ENCODE measurements at regions not wholly inside any gene's neighbourhood (a gene's known extent, or its start where the extent isn't known, plus 50 kb on each side); places are given as distances from the start of the nearest gene placed in this dataset.

DNA sequence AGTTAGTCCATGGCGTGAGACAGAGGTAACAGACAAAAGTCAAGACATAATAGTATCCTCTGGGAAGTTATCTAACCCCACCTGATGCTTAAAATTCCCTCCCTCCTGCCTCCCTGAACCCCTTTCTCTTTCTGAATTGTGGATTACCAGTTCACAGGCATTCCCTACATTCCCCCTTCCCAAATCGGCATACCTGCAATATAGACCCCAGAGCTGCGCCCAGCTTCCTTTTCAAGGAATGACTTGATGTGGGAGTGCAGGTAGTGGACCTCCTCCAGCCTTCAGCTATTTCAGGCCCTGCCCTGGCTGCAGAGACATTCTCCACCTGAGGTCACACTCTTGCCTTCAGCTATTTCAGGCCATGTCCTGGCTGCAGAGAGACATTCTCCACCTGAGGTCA is 111.1 kb upstream of the KLF7 start:
- Histone ChIP-seq H3K36me3 (ENCODE audit: control insufficient read depth, insufficient read depth, low read length) (no peaks in the 10 kb centered on the region), H3K27me3 (ENCODE audit: control insufficient read depth, insufficient read depth, low read length) (no peaks in the 10 kb centered on the region), H3K27ac (ENCODE audit: low read depth, low read length) (no peak overlapping the region), H3K9me3 (ENCODE audit: control insufficient read depth, insufficient read depth, low read length) (0 out of 2 replicates have a peak, but pooled peaks cover 3% of the 10 kb centered on the region), H3K4me1 (ENCODE audit: control insufficient read depth, insufficient read depth, low read length) (0 out of 2 replicates have a peak, but pooled peaks cover 4% of the 10 kb centered on the region), H3K9ac (ENCODE audit: low read depth, low read length) (no peak overlapping the region), H3K4me3 (ENCODE audit: low read depth, low read length) (no peak overlapping the region)

DNA sequence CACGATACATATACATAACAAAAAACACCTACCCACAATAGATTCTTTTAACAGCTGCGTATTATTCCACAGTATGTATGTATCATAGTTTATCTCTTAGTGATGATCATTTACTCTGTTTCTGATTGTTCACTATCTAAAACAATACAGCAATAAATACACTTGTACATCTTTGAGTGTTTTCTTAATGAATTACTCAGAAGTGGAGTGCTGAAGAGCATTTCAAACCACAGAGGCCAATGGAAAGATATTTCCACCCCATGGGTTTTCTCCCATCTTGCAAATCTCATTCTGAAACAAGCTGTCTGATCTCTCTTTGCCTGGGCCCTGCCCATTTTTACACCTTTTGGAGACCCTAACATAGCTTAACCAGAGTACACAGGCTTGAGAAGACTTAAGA is 113.8 kb upstream of the KLF7 start:
- Histone ChIP-seq H3K4me1 (ENCODE audit: control insufficient read depth, insufficient read depth, low read length) (peaks cover 8% of the 10 kb centered on the region), H3K4me3 (ENCODE audit: low read depth, low read length) (no peak overlapping the region), H3K9me3 (ENCODE audit: control insufficient read depth, insufficient read depth, low read length) (no peaks in the 10 kb centered on the region), H3K27ac (ENCODE audit: low read depth, low read length) (no peak overlapping the region), H3K9ac (ENCODE audit: low read depth, low read length) (no peak overlapping the region), H3K36me3 (ENCODE audit: control insufficient read depth, insufficient read depth, low read length) (no peaks in the 10 kb centered on the region), H3K27me3 (ENCODE audit: control insufficient read depth, insufficient read depth, low read length) (no peaks in the 10 kb centered on the region)

- H3K9ac ChIP-seq (ENCODE audit: low read depth, low read length), result no peak overlapping the region
- peaks cover 20% of the 10 kb centered on the region for H3K4me1 ChIP-seq (ENCODE audit: control insufficient read depth, insufficient read depth, low read length)
- no peak overlapping the region for H3K27ac ChIP-seq (ENCODE audit: low read depth, low read length)
- H3K36me3 ChIP-seq (ENCODE audit: control insufficient read depth, insufficient read depth, low read length), result no peaks in the 10 kb centered on the region
- H3K9me3 ChIP-seq (ENCODE audit: control insufficient read depth, insufficient read depth, low read length), result no peaks in the 10 kb centered on the region
- no peaks in the 10 kb centered on the region for H3K27me3 ChIP-seq (ENCODE audit: control insufficient read depth, insufficient read depth, low read length)
- no peak overlapping the region for H3K4me3 ChIP-seq (ENCODE audit: low read depth, low read length)
Observed at GRCh38 chr2:207281436-207281835, 115.7 kb upstream of the KLF7 start.

- H3K36me3 ChIP-seq (ENCODE audit: control insufficient read depth, insufficient read depth, low read length), result no peaks in the 10 kb centered on the region
- H3K27ac ChIP-seq (ENCODE audit: low read depth, low read length), result no peak overlapping the region
- H3K27me3 ChIP-seq (ENCODE audit: control insufficient read depth, insufficient read depth, low read length), result no peaks in the 10 kb centered on the region
- H3K4me1 ChIP-seq (ENCODE audit: control insufficient read depth, insufficient read depth, low read length), result peaks cover 16% of the 10 kb centered on the region
- H3K9me3 ChIP-seq (ENCODE audit: control insufficient read depth, insufficient read depth, low read length), result no peaks in the 10 kb centered on the region
- H3K4me3 ChIP-seq (ENCODE audit: low read depth, low read length), result no peak overlapping the region
- no peak overlapping the region for H3K9ac ChIP-seq (ENCODE audit: low read depth, low read length)
Observed at GRCh38 chr2:207282916-207283315, 117.2 kb upstream of the KLF7 start.

- H3K9ac ChIP-seq (ENCODE audit: low read depth, low read length), result no peak overlapping the region
Observed at GRCh38 chr2:207283356-207283755, 117.6 kb upstream of the KLF7 start.

DNA sequence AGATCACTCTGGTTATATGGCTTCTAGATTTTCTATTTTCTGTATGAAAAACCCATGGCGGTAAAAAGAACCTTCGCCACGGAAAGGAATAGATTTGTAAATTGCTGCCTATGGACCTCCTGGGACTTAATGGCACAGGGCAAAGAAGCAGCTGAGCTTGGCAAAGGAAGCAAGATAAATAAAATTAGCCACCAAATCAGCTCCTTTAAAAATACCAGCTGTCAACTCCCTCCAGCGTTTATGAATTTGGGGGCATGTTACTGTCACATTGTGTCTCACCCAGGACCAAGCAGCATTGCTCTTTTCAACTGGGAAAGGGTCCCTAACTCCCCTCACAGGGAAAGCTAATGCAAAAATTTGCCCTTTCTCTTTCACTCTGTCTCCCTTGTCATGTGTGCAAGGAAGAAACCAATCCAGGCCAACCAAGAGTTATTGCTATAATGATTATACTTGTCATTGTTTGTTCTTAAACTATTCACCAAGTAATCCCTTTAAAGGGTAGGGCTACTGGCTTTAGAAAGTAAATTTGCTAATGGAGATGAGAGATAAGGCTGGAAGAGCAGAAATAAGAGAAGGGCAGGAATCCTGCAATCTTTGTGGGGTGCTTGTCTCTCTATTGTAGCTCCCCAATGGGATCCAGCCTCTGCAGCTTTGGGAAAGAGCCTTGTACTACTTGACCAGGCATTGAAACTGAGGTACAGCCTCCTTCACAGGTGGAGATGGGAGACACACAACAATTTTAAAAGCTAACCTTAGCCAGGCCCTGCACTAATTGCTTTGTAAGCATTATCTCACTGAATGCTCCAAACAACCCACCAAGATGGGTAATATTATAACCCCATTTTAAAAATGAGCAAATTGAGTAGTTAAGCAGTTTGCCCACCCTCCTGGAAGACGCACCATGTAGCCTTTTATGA is 119.1 kb upstream of the KLF7 start:
- H3K27me3 ChIP-seq (ENCODE audit: control insufficient read depth, insufficient read depth, low read length), result no peaks in the 10 kb centered on the region; the same call in 1 of the 2 replicates
- no peak overlapping the region for H3K4me3 ChIP-seq (ENCODE audit: low read depth, low read length)
- H3K36me3 ChIP-seq (ENCODE audit: control insufficient read depth, insufficient read depth, low read length), result no peaks in the 10 kb centered on the region
- H3K9me3 ChIP-seq (ENCODE audit: control insufficient read depth, insufficient read depth, low read length), result no peaks in the 10 kb centered on the region
- peaks cover 30% of the 10 kb centered on the region for H3K4me1 ChIP-seq (ENCODE audit: control insufficient read depth, insufficient read depth, low read length)
- H3K9ac ChIP-seq (ENCODE audit: low read depth, low read length), result no peak overlapping the region
- no peak overlapping the region for H3K27ac ChIP-seq (ENCODE audit: low read depth, low read length)

More at GRCh38 chr2:207283356-207283755, 117.6 kb upstream of the KLF7 start:
- H3K4me3 ChIP-seq (ENCODE audit: low read depth, low read length), result no peak overlapping the region
- no peak overlapping the region for H3K27ac ChIP-seq (ENCODE audit: low read depth, low read length)
- peaks cover 16% of the 10 kb centered on the region for H3K4me1 ChIP-seq (ENCODE audit: control insufficient read depth, insufficient read depth, low read length)
- no peaks in the 10 kb centered on the region for H3K27me3 ChIP-seq (ENCODE audit: control insufficient read depth, insufficient read depth, low read length)
- H3K36me3 ChIP-seq (ENCODE audit: control insufficient read depth, insufficient read depth, low read length), result no peaks in the 10 kb centered on the region
- no peaks in the 10 kb centered on the region for H3K9me3 ChIP-seq (ENCODE audit: control insufficient read depth, insufficient read depth, low read length)

DNA sequence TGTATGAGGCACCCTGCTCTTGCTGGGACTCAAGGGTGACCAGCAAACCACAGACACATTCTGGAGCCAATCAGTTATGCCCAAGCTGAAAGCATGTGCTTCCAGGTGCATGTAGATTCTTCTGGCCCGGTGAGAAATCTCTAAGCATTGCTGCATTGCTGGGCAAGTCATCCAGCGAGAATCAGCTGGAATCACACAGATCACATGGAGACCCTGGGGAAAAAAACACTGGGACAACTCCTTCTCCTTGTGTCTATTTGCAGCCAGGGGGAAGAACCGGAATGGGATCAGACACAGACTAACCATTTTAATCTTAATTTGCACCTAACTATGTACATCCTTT is 119.7 kb upstream of the KLF7 start:
- peaks cover 31% of the 10 kb centered on the region for H3K4me1 ChIP-seq (ENCODE audit: control insufficient read depth, insufficient read depth, low read length)
- H3K9me3 ChIP-seq (ENCODE audit: control insufficient read depth, insufficient read depth, low read length), result no peaks in the 10 kb centered on the region
- no peak overlapping the region for H3K9ac ChIP-seq (ENCODE audit: low read depth, low read length)
- H3K27me3 ChIP-seq (ENCODE audit: control insufficient read depth, insufficient read depth, low read length), result no peaks in the 10 kb centered on the region; the same call in 1 of the 2 replicates
- H3K27ac ChIP-seq (ENCODE audit: low read depth, low read length), result no peak overlapping the region
- H3K36me3 ChIP-seq (ENCODE audit: control insufficient read depth, insufficient read depth, low read length), result no peaks in the 10 kb centered on the region
- H3K4me3 ChIP-seq (ENCODE audit: low read depth, low read length), result no peak overlapping the region

DNA sequence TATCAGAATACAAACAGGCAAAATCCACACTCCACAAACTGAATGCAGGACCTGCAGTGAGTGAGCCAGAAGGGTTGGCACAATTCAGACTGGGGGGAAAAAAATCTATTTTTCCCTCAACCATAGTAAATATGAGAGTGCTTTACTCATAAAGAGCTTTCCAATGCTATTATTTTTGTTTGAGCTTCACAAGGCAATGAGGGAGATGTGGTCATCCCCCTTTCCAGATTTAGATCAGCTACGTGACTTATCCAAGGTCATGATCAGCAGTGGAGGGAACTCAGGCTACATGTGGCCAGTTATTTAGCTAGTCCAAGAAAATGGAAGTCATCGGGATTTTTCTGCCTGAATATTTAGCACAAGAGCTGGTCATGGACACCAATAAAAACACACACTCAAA is 120.4 kb upstream of the KLF7 start:
- Histone ChIP-seq H3K4me1 (ENCODE audit: control insufficient read depth, insufficient read depth, low read length) (peaks cover 31% of the 10 kb centered on the region), H3K27me3 (ENCODE audit: control insufficient read depth, insufficient read depth, low read length) (no peaks in the 10 kb centered on the region; the same call in 1 of the 2 replicates), H3K9ac (ENCODE audit: low read depth, low read length) (no peak overlapping the region), H3K27ac (ENCODE audit: low read depth, low read length) (no peak overlapping the region), H3K9me3 (ENCODE audit: control insufficient read depth, insufficient read depth, low read length) (no peaks in the 10 kb centered on the region), H3K36me3 (ENCODE audit: control insufficient read depth, insufficient read depth, low read length) (no peaks in the 10 kb centered on the region), H3K4me3 (ENCODE audit: low read depth, low read length) (no peak overlapping the region)

DNA sequence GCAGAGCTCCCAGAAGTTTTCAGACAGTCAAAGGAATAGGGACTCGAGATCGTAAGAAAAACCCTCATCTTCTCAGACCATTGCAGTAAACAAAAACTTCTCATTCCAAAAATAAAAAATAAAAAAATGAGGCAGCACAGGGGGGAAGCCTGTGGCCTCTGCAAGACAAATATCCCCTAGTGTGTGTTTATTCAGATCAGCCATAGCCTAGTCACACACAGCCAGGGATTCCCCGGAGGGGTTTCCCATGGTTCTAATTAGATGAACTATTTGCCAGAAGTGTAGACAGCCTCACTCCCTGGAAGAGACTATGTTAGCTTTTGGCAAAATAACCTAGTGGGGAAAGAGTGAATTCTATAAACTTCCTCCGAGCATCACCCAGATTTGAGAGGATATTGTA is 122.9 kb upstream of the KLF7 start:
- no peaks in the 10 kb centered on the region for H3K9me3 ChIP-seq (ENCODE audit: control insufficient read depth, insufficient read depth, low read length)
- no peak overlapping the region for H3K4me3 ChIP-seq (ENCODE audit: low read depth, low read length)
- H3K27ac ChIP-seq (ENCODE audit: low read depth, low read length), result no peak overlapping the region
- H3K9ac ChIP-seq (ENCODE audit: low read depth, low read length), result no peak overlapping the region
- no peaks in the 10 kb centered on the region; the same call in 1 of the 2 replicates for H3K27me3 ChIP-seq (ENCODE audit: control insufficient read depth, insufficient read depth, low read length)
- peaks cover 31% of the 10 kb centered on the region for H3K4me1 ChIP-seq (ENCODE audit: control insufficient read depth, insufficient read depth, low read length)
- no peaks in the 10 kb centered on the region for H3K36me3 ChIP-seq (ENCODE audit: control insufficient read depth, insufficient read depth, low read length)

DNA sequence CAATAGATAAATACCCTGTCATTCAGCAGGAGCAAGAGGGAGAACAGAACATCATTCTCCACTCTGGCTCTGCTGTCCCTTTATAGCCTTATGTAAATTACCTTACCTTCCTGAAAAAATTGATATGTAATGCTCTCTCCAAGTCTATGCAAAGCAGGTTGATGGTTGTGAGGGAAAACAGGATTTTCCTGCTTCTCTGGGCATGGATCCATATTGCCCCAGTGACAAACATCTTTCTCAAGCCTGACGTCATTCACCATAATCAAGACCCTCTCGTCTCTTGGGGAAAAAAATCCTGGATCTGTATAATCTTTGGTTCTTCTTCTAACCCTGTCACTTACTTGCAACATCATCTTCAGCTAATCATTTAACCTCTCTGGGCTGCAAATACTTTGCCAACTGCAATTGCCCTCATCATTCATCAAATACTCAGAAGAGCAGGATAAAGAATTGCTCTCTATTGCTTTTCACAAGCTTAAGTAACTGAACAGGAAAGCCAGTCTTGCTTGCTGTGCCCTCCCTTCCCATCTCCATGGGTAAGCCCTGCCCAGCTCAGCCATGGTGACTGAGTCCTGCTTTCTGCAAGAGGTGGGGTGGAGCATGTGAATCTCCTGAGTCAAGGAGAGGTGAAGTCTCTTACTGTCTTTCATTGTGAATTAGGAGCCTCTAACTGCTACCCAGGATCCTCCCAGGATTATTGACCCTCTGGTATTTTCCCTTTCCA is 123.7 kb upstream of the KLF7 start:
- Histone ChIP-seq H3K4me1 (ENCODE audit: control insufficient read depth, insufficient read depth, low read length) (peaks cover 28% of the 10 kb centered on the region), H3K4me3 (ENCODE audit: low read depth, low read length) (no peak overlapping the region), H3K36me3 (ENCODE audit: control insufficient read depth, insufficient read depth, low read length) (no peaks in the 10 kb centered on the region), H3K27ac (ENCODE audit: low read depth, low read length) (no peak overlapping the region), H3K27me3 (ENCODE audit: control insufficient read depth, insufficient read depth, low read length) (no peaks in the 10 kb centered on the region; the same call in 1 of the 2 replicates), H3K9ac (ENCODE audit: low read depth, low read length) (no peak overlapping the region), H3K9me3 (ENCODE audit: control insufficient read depth, insufficient read depth, low read length) (no peaks in the 10 kb centered on the region)

Data from HUES48 (cell line).